Sigmoid colon (tissue), 6 donors: ENCODE measurements at regions not wholly inside any gene's neighbourhood (a gene's known extent, or its start where the extent isn't known, plus 50 kb on each side); places are given as distances from the start of the nearest gene placed in this dataset.

Experiments used
- DNase-seq: peaks from one replicate; pipeline ENCODE4 v3.0.0-alpha.2; 2019
- H3K27ac ChIP-seq, 4 donors: fragments of 200-600 bp; sonication (generic); one replicate each; pipeline ENCODE4 v1.5.1; 2016 to 2019; ENCODE audit warnings: mild to moderate bottlenecking in 1 of 4
- H3K27me3 ChIP-seq, 3 donors: fragments of 200-600 bp; sonication (generic); one replicate each; pipeline ENCODE4 v1.5.1; 2019; ENCODE audit warnings: mild to moderate bottlenecking in 1 of 3
- H3K36me3 ChIP-seq, 4 donors: fragments of 200-600 bp; sonication (generic); one replicate each; pipeline ENCODE4 v1.5.1; 2016 to 2019
- H3K4me1 ChIP-seq, 4 donors: fragments of 200-600 bp; sonication (generic); one replicate each; pipeline ENCODE4 v1.5.1; 2017 to 2019
- H3K4me3 ChIP-seq, 4 donors: fragments of 200-600 bp; sonication (generic); one replicate each; pipeline ENCODE4 v1.5.1; 2017 to 2019; ENCODE audit warnings: mild to moderate bottlenecking in 2 of 4, moderate library complexity in 1 of 4
- H3K9me3 ChIP-seq, 4 donors: fragments of 200-600 bp in 3 of 4; sonication (generic) in 3 of 4; one replicate each; pipeline versions ENCODE4 v1.5.1 to v1.6.1; 2013 to 2019
- EP300 ChIP-seq, 4 donors: sonication (generic); formaldehyde crosslinking; IDR thresholded peaks; one replicate each; pipeline ENCODE4 v1.6.1; 2017; ENCODE audit warnings: antibody characterized with exemption in 4 of 4
- POLR2A ChIP-seq, 2 donors: fragments of 450-650 bp; IDR thresholded peaks; one replicate each; pipeline ENCODE4 v1.6.1; 2016; ENCODE audit warnings: antibody characterized with exemption in 2 of 2, mild to moderate bottlenecking in 2 of 2, moderate library complexity in 2 of 2
- POLR2AphosphoS5 ChIP-seq, 4 donors: sonication (generic); formaldehyde crosslinking; IDR thresholded peaks; one replicate each; pipeline ENCODE4 v1.6.1; 2017; ENCODE audit warnings: antibody characterized with exemption in 4 of 4
- WGBS, 2 donors: extraction: QIAGEN DNeasy Blood & Tissue Kit; methylation state at CpG; one replicate each; pipeline ENCODE4 v1.1.7; 2013; 5-methylcytosine and 5-hydroxymethylcytosine counted together
- intact Hi-C: fragments of 100-400 bp; cut with DNase I; formaldehyde crosslinking; loops from one replicate; pipeline ENCODE4 v1.15.1; 2023
- TF ChIP-seq, protein P1 (sequence below), 4 experiments: fragments of 450-650 bp in 3 of 4; fragments of 200-600 bp in 1 of 4; IDR thresholded peaks; one replicate each; pipeline ENCODE4 v1.5.1; 2016 to 2019; ENCODE audit warnings: antibody characterized with exemption in 4 of 4, mild to moderate bottlenecking in 3 of 4, moderate library complexity in 2 of 4
- donor health status: healthy with polysubstance abuse.
- donor health status: healthy.

DNA sequence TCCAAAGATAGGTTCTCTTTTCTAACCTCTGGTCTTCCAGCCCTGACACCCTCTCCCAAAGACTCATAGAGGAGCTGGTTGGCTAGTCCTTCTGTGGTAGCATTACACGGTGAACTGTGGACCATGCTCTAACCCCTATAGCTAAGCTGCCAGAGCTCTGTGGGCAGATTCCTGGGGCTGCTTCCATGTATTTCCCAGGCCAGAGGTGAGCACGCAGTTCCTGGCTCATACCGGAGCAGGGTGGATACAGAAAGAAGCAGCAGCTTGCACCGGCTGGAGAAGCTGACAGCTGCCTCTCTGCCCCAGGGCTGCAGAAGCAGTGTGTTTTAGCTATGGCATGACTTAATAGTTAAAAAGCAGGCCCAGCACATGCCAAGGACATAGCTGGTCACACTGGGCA, 84.1 kb upstream of the FOXP4 start:
- H3K4me3 ChIP-seq = no peak overlapping the region
- DNase-seq = no peak
- no peak overlapping the region for H3K27ac ChIP-seq
- TF ChIP-seq EP300 (IDR thresholded peaks at IDR 0.05) (no peak), POLR2A (IDR thresholded peaks at IDR 0.05) (no peak), POLR2AphosphoS5 (IDR thresholded peaks at IDR 0.05) (no peak)
- TF ChIP-seq, protein P1, sequence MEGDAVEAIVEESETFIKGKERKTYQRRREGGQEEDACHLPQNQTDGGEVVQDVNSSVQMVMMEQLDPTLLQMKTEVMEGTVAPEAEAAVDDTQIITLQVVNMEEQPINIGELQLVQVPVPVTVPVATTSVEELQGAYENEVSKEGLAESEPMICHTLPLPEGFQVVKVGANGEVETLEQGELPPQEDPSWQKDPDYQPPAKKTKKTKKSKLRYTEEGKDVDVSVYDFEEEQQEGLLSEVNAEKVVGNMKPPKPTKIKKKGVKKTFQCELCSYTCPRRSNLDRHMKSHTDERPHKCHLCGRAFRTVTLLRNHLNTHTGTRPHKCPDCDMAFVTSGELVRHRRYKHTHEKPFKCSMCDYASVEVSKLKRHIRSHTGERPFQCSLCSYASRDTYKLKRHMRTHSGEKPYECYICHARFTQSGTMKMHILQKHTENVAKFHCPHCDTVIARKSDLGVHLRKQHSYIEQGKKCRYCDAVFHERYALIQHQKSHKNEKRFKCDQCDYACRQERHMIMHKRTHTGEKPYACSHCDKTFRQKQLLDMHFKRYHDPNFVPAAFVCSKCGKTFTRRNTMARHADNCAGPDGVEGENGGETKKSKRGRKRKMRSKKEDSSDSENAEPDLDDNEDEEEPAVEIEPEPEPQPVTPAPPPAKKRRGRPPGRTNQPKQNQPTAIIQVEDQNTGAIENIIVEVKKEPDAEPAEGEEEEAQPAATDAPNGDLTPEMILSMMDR (IDR thresholded peaks at IDR 0.05) = no peak
- H3K36me3 ChIP-seq = no peaks in the 10 kb centered on the region
- no peaks in the 10 kb centered on the region for H3K27me3 ChIP-seq
- H3K4me1 ChIP-seq = peaks cover 0 to 4% (median 1%) of the 10 kb centered on the region in 4 donors
- intact Hi-C loops = loop anchor here (5.0 kb wide), 2 partner anchors 45 to 220 kb away; no protein-coding TSS in a partner anchor
- 48 to 76% methylated on average over 4 of the region's 4 CpGs for WGBS, 2 donors
- H3K9me3 ChIP-seq = no peaks in the 10 kb centered on the region

DNA sequence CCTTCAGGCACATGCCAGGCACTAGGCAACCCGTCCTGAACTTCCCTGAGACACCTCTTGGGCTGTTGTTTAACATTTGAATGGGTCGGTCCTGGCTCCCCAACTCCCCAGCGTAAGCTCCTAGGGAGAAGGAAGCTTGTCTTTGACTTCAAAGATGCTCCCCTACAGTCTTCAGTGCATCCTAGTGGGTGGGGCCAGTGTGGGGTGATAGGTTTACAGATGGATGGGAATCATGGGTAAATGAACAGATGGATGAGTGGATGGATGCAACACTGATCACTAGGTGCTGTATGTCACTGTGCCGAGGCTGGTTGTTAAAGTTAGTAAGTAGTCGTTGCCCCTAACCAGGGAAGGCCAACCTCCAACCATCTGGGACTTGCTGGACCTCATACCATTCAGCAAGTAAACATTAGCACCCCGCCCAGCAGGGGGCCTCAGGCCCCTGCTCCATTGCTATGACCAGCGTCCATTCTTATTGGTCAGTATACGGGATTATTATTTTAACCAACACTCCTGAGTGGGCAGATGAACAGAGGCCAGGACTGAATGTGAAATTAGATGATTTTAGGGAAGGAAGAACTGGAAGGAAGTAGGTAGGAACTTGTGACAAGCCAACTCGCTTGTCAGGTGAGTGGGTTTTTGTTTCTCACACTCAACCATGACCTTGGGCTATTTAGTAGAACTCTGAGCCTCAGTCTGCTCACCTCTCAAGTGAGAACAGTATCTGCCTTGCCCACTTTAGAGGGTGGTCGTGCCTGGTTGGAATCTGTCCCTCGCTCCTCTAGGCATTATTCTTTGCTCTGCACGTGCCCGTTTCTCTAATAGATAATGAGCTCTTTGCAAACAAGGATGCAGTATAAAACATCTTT, 82.9 kb upstream of the FOXP4 start:
- peak; percentile 83 for DNase-seq
- Histone ChIP-seq H3K4me3 (no peak overlapping the region), H3K27ac (no peak overlapping the region), H3K36me3 (no peaks in the 10 kb centered on the region), H3K9me3 (no peaks in the 10 kb centered on the region), H3K4me1 (no peaks in the 10 kb centered on the region), H3K27me3 (no peaks in the 10 kb centered on the region)
- intact Hi-C loops = loop anchor here (1.0 to 5.0 kb wide), 3 partner anchors 44 to 219 kb away; no protein-coding TSS in a partner anchor
- 50 to 59% methylated on average over 13 of the region's 13 CpGs for WGBS, 2 donors
- TF ChIP-seq POLR2AphosphoS5 (IDR thresholded peaks at IDR 0.05) (no peak), EP300 (IDR thresholded peaks at IDR 0.05) (no peak)
- TF ChIP-seq, protein P1 (IDR thresholded peaks at IDR 0.05) = peak; percentile 12 to 62 (median 46)

DNA sequence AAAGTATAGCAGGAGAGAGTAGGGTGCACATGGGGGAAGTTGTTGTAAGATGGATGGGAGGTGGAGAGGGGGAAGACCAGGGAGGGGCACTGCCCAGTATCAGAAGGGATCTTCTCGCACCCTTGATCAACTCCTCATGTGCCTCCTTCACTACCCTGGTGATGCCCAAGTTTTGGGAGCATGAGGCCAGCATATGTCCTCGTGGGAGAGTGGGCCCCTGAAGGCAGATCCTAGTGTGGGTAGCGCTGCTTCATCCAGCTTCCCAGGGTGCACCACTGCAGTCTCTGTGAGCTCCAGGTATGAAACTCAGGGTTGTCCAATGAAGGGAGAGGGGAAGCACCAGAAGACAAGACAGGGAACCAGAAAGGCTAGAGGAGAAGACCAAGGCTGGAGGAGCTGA, 82.2 kb upstream of the FOXP4 start:
- no peak overlapping the region for H3K4me3 ChIP-seq
- no peak overlapping the region for H3K27ac ChIP-seq
- H3K9me3 ChIP-seq = no peaks in the 10 kb centered on the region
- TF ChIP-seq POLR2A (IDR thresholded peaks at IDR 0.05) (no peak), EP300 (IDR thresholded peaks at IDR 0.05) (no peak), POLR2AphosphoS5 (IDR thresholded peaks at IDR 0.05) (no peak)
- TF ChIP-seq, protein P1 (IDR thresholded peaks at IDR 0.05) = no peak
- no peaks in the 10 kb centered on the region for H3K4me1 ChIP-seq
- H3K27me3 ChIP-seq = peaks cover 0 to 1% (median 0%) of the 10 kb centered on the region in 3 donors
- DNase-seq = no peak
- H3K36me3 ChIP-seq = no peaks in the 10 kb centered on the region
- intact Hi-C loops = loop anchor here (5.0 kb wide), 2 partner anchors 43 to 218 kb away; no protein-coding TSS in a partner anchor
- 93 to 95% methylated on average over 3 of the region's 3 CpGs for WGBS, 2 donors

DNA sequence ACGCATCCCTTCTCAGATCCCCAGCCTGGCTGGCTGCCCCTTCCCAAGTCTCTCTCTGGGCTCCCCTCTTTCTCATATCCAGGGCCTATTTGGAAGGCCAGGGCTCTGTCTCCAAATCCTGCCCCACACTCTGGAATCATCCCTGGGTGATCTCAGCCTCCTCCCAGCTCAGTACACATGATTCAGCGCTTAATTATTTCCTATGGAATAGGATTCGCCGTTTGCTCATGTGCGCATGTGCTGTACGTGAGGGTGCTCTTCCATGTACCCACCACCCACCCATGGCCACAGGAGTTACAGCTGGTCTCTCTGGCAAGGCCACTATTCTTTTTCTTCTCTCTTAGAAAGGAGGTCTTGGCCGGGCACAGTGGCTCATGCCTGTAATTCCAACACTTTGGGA, 81.7 kb upstream of the FOXP4 start:
- intact Hi-C loops = loop anchor here (5.0 kb wide), 2 partner anchors 43 to 218 kb away; no protein-coding TSS in a partner anchor
- 92 to 93% methylated on average over 7 of the region's 7 CpGs for WGBS, 2 donors

More for the DNA sequence above, 81.7 kb upstream of the FOXP4 start:
- H3K4me1 ChIP-seq = peaks cover 0 to under 1% (median 0%) of the 10 kb centered on the region in 4 donors
- H3K4me3 ChIP-seq = no peak overlapping the region
- no peaks in the 10 kb centered on the region for H3K9me3 ChIP-seq
- H3K27ac ChIP-seq = no peak overlapping the region
- H3K27me3 ChIP-seq = peaks cover 0 to 4% (median 0%) of the 10 kb centered on the region in 3 donors
- TF ChIP-seq POLR2A (IDR thresholded peaks at IDR 0.05) (no peak), POLR2AphosphoS5 (IDR thresholded peaks at IDR 0.05) (no peak), EP300 (IDR thresholded peaks at IDR 0.05) (no peak)
- TF ChIP-seq, protein P1 (IDR thresholded peaks at IDR 0.05) = no peak
- no peak for DNase-seq
- no peaks in the 10 kb centered on the region for H3K36me3 ChIP-seq
